Neural cell (in vitro differentiated cells): ENCODE measurements at regions not wholly inside any gene's neighbourhood (a gene's known extent, or its start where the extent isn't known, plus 50 kb on each side); places are given as distances from the start of the nearest gene placed in this dataset.

Experiments
- EZH2 ChIP-seq: fragments of 200-600, 300-800 bp; shearing (Covaris generic), sonication (generic); IDR thresholded peaks from 2 replicates; pipeline ENCODE4 v1.6.1; 2014; ENCODE audit warnings: antibody characterized with exemption, low read length, borderline replicate concordance, mild to moderate bottlenecking; ENCODE audit not compliant: insufficient read depth, poor library complexity, severe bottlenecking
- POLR2AphosphoS5 ChIP-seq: IDR thresholded peaks from 2 replicates; pipeline ENCODE4 v1.6.1; 2012
- TAF1 ChIP-seq: IDR thresholded peaks from 2 replicates; pipeline ENCODE4 v1.6.1; 2012; ENCODE audit warnings: low read depth
- TF ChIP-seq, protein P1 (sequence below): fragments of 450-650 bp; IDR thresholded peaks from 2 replicates; pipeline ENCODE4 v1.5.1; 2014; ENCODE audit warnings: antibody characterized with exemption, mild to moderate bottlenecking, moderate library complexity; ENCODE audit not compliant: poor library complexity, severe bottlenecking

DNA sequence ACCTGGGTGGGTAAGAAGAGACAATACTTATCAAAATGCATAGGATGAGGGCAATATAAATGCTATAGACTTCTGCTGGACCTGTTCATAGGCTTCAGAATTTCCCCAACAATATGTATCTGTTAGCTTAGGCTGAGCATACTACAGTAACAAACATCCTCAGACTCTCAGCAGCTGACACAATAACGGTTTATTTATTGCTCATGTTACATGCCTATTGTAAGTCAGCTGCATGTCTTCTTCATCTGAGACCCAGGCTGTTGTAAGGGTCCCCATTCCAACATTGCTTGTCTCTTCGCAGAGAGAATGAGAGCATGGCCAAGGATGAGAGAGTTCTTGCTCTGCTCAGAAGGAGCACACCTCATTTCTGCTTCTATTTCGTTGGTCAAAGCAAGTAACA, 150.7 kb downstream of the TMEM200C start:
- TF ChIP-seq TAF1 (no peak), EZH2 (no peak), POLR2AphosphoS5 (no peak)
- TF ChIP-seq, protein P1, sequence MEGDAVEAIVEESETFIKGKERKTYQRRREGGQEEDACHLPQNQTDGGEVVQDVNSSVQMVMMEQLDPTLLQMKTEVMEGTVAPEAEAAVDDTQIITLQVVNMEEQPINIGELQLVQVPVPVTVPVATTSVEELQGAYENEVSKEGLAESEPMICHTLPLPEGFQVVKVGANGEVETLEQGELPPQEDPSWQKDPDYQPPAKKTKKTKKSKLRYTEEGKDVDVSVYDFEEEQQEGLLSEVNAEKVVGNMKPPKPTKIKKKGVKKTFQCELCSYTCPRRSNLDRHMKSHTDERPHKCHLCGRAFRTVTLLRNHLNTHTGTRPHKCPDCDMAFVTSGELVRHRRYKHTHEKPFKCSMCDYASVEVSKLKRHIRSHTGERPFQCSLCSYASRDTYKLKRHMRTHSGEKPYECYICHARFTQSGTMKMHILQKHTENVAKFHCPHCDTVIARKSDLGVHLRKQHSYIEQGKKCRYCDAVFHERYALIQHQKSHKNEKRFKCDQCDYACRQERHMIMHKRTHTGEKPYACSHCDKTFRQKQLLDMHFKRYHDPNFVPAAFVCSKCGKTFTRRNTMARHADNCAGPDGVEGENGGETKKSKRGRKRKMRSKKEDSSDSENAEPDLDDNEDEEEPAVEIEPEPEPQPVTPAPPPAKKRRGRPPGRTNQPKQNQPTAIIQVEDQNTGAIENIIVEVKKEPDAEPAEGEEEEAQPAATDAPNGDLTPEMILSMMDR: no peak
